Effector memory CD4-positive, alpha-beta T cell (primary cell): ENCODE measurements at regions not wholly inside any gene's neighbourhood (a gene's known extent, or its start where the extent isn't known, plus 50 kb on each side); places are given as distances from the start of the nearest gene placed in this dataset.

Source experiments
- DNase-seq, 3 donors: peaks; one replicate each; pipeline ENCODE4 v3.0.0-alpha.2; 2020
- H3K27ac ChIP-seq: 2 replicates; pipeline ENCODE4 v1.7.0; 2013; ENCODE audit warnings: mild to moderate bottlenecking, low read length, moderate library complexity; ENCODE audit not compliant: insufficient read depth, poor library complexity, severe bottlenecking
- H3K27me3 ChIP-seq: replicated peaks from 2 replicates; pipeline ENCODE4 v1.7.0; 2013; ENCODE audit warnings: mild to moderate bottlenecking, low read length; ENCODE audit not compliant: insufficient read depth, control insufficient read depth, poor library complexity, severe bottlenecking
- H3K36me3 ChIP-seq: 2 replicates; pipeline ENCODE4 v1.7.0; 2013; ENCODE audit warnings: mild to moderate bottlenecking, low read length, moderate library complexity; ENCODE audit not compliant: control insufficient read depth, insufficient read depth
- H3K4me1 ChIP-seq: 2 replicates; pipeline ENCODE4 v1.7.0; 2013; ENCODE audit warnings: low read length, mild to moderate bottlenecking; ENCODE audit not compliant: control insufficient read depth, insufficient read depth, poor library complexity, severe bottlenecking
- H3K4me3 ChIP-seq: 2 replicates; pipeline ENCODE4 v1.7.0; 2013; ENCODE audit warnings: low read length, low read depth, mild to moderate bottlenecking; ENCODE audit not compliant: insufficient read depth, poor library complexity, severe bottlenecking
- H3K9me3 ChIP-seq: 2 replicates; pipeline ENCODE4 v1.7.0; 2013; ENCODE audit warnings: mild to moderate bottlenecking, low read length, moderate library complexity; ENCODE audit not compliant: control insufficient read depth

GRCh38 chr14:62429683-62430082, 615.6 kb downstream of the KCNH5 start:
- no peak overlapping the region for H3K4me3 ChIP-seq
- no peak for DNase-seq
- H3K27ac ChIP-seq = no peak overlapping the region
- H3K4me1 ChIP-seq = no peaks in the 10 kb centered on the region
- H3K27me3 ChIP-seq = no peaks in the 10 kb centered on the region
- H3K36me3 ChIP-seq = no peaks in the 10 kb centered on the region
- no peaks in the 10 kb centered on the region for H3K9me3 ChIP-seq

- Histone ChIP-seq H3K27me3 (no peaks in the 10 kb centered on the region), H3K36me3 (no peaks in the 10 kb centered on the region), H3K4me1 (no peaks in the 10 kb centered on the region), H3K9me3 (no peaks in the 10 kb centered on the region), H3K27ac (no peak overlapping the region), H3K4me3 (no peak overlapping the region)
- no peak for DNase-seq
Observed at GRCh38 chr14:62431496-62431895, 613.8 kb downstream of the KCNH5 start.

- no peaks in the 10 kb centered on the region for H3K4me1 ChIP-seq
- H3K4me3 ChIP-seq = no peak overlapping the region
- no peak for DNase-seq
- no peaks in the 10 kb centered on the region for H3K9me3 ChIP-seq
- no peaks in the 10 kb centered on the region for H3K27me3 ChIP-seq
- no peak overlapping the region for H3K27ac ChIP-seq
- no peaks in the 10 kb centered on the region for H3K36me3 ChIP-seq
Observed at GRCh38 chr14:62432955-62433354, 612.3 kb downstream of the KCNH5 start.

- Histone ChIP-seq H3K4me1 (no peaks in the 10 kb centered on the region), H3K27me3 (no peaks in the 10 kb centered on the region), H3K4me3 (no peak overlapping the region), H3K9me3 (peaks cover 3% of the 10 kb centered on the region), H3K27ac (no peak overlapping the region), H3K36me3 (no peaks in the 10 kb centered on the region)
- DNase-seq = no peak
Observed at GRCh38 chr14:62436261-62436660, 609.0 kb downstream of the KCNH5 start.

GRCh38 chr14:62439210-62439609, 606.0 kb downstream of the KCNH5 start:
- Histone ChIP-seq H3K4me3 (no peak overlapping the region), H3K27ac (no peak overlapping the region), H3K4me1 (no peaks in the 10 kb centered on the region), H3K36me3 (no peaks in the 10 kb centered on the region), H3K27me3 (no peaks in the 10 kb centered on the region), H3K9me3 (peaks cover 7% of the 10 kb centered on the region)
- DNase-seq = no peak

DNA sequence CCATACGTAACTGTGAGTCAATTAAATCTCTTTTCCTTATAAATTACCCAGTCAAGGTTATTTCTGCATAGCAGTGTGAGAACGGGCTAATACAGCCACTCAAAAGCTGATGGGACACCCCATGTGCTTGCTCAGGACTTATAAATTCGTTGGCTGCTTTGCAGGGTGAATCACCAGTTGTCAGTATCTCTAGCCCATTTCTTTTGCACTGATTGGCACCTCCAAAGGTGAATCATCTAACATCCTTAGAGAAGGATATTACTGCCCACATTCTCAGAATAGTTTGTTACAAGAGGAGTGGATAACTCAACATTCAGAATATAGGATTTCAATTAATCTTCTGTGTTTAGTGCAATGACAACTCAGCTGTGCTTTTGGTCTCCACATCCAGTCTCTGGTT, 601.5 kb downstream of the KCNH5 start:
- Histone ChIP-seq H3K27me3 (no peaks in the 10 kb centered on the region), H3K9me3 (peaks cover 7% of the 10 kb centered on the region), H3K4me1 (no peaks in the 10 kb centered on the region), H3K36me3 (no peaks in the 10 kb centered on the region), H3K4me3 (no peak overlapping the region), H3K27ac (no peak overlapping the region)
- DNase-seq = no peak

GRCh38 chr14:62445570-62445969, 599.7 kb downstream of the KCNH5 start:
- no peak for DNase-seq
- Histone ChIP-seq H3K9me3 (peaks cover 4% of the 10 kb centered on the region), H3K36me3 (no peaks in the 10 kb centered on the region), H3K27ac (no peak overlapping the region), H3K27me3 (no peaks in the 10 kb centered on the region), H3K4me1 (no peaks in the 10 kb centered on the region), H3K4me3 (no peak overlapping the region)

DNA sequence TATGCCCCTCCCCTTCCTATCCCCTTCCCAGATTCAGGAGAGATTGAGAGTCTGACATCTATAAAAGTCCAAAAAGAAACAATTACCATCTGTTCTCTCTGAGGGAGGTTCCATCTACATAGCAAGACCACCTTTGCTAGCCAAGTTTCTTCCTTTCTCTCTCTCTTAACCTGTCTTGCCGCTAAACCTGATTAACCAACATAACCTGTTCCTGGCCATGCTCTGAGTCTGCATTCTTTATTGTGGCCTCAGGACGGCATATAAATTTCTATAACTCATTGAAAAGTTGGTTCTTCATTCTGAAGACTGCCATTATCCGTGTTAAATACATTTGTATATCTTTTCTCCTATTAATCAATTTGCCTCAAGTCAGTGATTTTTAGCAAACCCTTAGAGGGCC, 594.0 kb downstream of the KCNH5 start:
- Histone ChIP-seq H3K4me3 (no peak overlapping the region), H3K4me1 (no peaks in the 10 kb centered on the region), H3K9me3 (no peaks in the 10 kb centered on the region), H3K27ac (no peak overlapping the region), H3K36me3 (no peaks in the 10 kb centered on the region), H3K27me3 (no peaks in the 10 kb centered on the region)
- DNase-seq = no peak

DNA sequence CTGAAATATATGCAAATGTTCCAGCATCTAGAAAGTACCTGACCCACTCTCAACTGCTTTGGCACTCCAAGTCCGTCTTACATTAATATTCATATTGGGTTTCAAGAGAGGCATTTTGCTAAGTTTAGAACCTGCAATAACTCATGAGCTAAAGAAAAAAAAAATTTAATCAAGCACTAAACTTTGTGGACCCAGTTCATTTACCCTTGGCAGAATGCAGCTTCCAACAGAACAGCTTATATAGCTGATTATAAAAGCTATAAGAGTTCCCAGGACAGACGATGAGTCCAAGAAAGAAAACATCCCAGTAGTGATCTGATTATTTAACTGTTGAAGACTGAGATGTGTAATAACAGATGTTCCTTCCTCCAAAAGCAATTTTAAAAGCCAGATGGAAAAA, 592.0 kb downstream of the KCNH5 start:
- Histone ChIP-seq H3K4me1 (no peaks in the 10 kb centered on the region), H3K27ac (no peak overlapping the region), H3K27me3 (no peaks in the 10 kb centered on the region), H3K36me3 (no peaks in the 10 kb centered on the region), H3K9me3 (no peaks in the 10 kb centered on the region), H3K4me3 (no peak overlapping the region)
- no peak for DNase-seq

DNA sequence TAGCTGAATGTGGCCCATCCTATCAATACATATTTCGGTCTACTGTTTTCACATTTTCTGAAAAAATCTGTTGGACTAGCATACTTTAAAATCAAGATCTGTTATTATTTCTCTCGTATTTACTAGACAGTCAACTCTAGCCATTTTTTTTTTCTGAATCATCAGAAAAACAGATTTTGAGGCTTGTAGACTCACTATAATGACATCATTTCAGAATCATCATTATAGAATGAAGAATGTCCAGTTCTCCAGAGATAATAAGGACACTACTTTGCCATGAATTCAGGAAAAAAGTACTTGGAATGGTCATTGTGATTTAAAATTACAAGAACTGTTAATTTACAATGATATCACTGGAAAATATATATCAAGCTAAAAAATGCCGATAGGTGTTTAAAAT, 589.8 kb downstream of the KCNH5 start:
- Histone ChIP-seq H3K27ac (no peak overlapping the region), H3K27me3 (no peaks in the 10 kb centered on the region), H3K4me1 (no peaks in the 10 kb centered on the region), H3K4me3 (no peak overlapping the region), H3K36me3 (no peaks in the 10 kb centered on the region), H3K9me3 (no peaks in the 10 kb centered on the region)
- DNase-seq = no peak

DNA sequence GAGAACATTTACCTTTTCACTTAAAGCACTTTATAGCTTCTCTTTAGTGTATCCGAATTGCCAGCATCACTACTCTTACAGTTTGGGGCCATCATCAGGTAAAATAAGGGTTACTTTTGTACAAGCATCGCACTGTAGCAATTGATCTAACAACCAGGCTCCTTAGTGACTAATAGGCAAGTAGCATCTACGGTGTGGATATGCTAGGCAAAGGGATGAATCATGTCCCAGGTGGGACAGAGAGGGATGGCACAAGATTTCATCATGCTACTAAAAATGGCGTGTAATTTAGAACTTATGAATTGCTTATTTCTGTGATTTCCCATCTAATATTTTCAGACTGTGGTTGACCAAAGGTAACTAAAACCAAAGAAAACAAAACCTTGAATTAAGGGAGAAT, 582.3 kb downstream of the KCNH5 start:
- Histone ChIP-seq H3K27me3 (no peaks in the 10 kb centered on the region), H3K4me1 (no peaks in the 10 kb centered on the region), H3K36me3 (no peaks in the 10 kb centered on the region), H3K9me3 (no peaks in the 10 kb centered on the region), H3K27ac (no peak overlapping the region), H3K4me3 (no peak overlapping the region)
- DNase-seq = no peak
